ENCODE measurements at regions not wholly inside any gene's neighbourhood (a gene's known extent, or its start where the extent isn't known, plus 50 kb on each side); places are given as distances from the start of the nearest gene placed in this dataset.

DNA sequence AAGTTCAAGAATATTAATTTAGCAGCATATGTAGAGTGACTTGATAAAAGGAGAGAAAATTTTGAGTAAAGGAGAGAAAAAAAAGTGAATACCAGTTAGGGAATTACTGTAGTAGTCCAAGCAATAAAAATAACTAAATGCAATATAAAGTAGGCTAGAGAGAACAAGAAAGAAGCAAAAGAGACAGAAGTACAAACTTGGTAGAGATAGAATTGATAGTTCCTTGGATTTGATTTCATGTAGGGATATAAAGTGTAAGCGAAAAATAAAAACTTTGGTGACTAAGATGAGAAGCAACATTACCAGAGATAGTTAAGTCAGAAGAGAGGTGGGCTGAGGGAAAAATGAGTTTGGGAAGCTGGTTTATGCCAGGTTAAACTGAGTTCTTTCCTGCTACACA, 252.4 kb downstream of the SEC23A start (continued):
- TF ChIP-seq ZNF10 (tag by site-specific recombination; IDR thresholded peaks at IDR 0.05) (no peak), PATZ1 (tag by site-specific recombination; IDR thresholded peaks at IDR 0.05) (no peak)

DNA sequence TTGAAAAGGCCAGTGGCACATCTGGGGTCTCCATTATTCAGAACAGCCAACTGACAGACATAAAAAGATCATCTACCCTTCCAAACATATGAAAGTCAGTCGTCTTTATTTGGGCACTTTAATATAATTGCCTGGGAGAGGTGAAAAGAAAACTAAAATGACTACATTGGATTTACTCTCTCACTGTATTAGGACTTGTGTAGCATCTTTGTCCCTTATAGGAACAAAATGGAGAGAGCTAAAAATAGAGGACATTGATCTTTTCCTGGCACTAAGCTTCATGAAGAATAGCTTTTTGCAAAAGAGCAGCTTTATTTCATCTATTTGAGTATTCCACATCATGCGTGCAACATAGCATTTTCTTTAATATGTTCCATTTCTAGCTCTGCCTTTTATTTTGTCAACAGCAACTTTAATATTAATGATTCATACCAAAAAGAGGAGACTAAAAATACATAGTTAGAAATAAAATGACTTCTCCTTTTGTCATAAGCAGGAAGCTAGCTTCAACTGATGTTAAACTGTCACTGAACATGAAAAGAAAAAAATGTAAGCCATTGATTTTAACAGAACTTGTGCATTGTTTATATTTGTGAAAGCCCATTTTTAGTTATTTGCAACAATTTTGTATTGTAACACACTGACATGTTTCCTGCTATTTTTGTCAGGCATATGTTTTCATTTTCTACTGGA, 254.6 kb downstream of the SEC23A start:
- no peaks in the 10 kb centered on the region for H3K36me3 ChIP-seq (ENCODE audit: control insufficient read depth in 2 of 2, insufficient read depth in 1 of 2, low read length in 2 of 2)
- H3K4me3 ChIP-seq (ENCODE audit: low read depth, low read length): no peak overlapping the region
- TF ChIP-seq ZNF777 (tag by site-specific recombination; IDR thresholded peaks at IDR 0.05; ENCODE audit: borderline replicate concordance) (no peak), AEBP2 (tag by site-specific recombination; IDR thresholded peaks at IDR 0.05; ENCODE audit: borderline replicate concordance) (no peak), ZIC2 (tag by site-specific recombination; IDR thresholded peaks at IDR 0.05) (no peak), ZNF19 (tag by site-specific recombination; IDR thresholded peaks at IDR 0.05; ENCODE audit: low read depth) (no peak), ZNF175 (tag by site-specific recombination; IDR thresholded peaks at IDR 0.05) (no peak), ZBTB11 (tag by site-specific recombination; conservative IDR thresholded peaks at IDR 0.05; ENCODE audit: low read depth) (no peak)
- CTCF ChIA-PET: interaction anchor here (0.7 kb wide), 2 partner anchors 126 to 1646 kb away, joined by 3 read pairs; no protein-coding TSS in a partner anchor
- H3K27ac ChIP-seq (ENCODE audit: extremely low read depth, low read depth, low read length): no peak overlapping the region
- H3K4me1 ChIP-seq (ENCODE audit: control insufficient read depth, insufficient read depth, low read length): no peaks in the 10 kb centered on the region
- POLR2A ChIA-PET: no interaction called here
- no peaks in the 10 kb centered on the region for H3K9me3 ChIP-seq (ENCODE audit: control insufficient read depth, insufficient read depth, low read depth, low read length)

GRCh38 chr14:38847161-38847560, 255.9 kb downstream of the SEC23A start:
- CTCF ChIA-PET: no interaction called here
- no peak for TF ChIP-seq ZNF239 (tag by site-specific recombination; IDR thresholded peaks at IDR 0.05)
- no peak for TF ChIP-seq YY2 (tag by site-specific recombination; IDR thresholded peaks at IDR 0.05)
- TF ChIP-seq, protein P1, sequence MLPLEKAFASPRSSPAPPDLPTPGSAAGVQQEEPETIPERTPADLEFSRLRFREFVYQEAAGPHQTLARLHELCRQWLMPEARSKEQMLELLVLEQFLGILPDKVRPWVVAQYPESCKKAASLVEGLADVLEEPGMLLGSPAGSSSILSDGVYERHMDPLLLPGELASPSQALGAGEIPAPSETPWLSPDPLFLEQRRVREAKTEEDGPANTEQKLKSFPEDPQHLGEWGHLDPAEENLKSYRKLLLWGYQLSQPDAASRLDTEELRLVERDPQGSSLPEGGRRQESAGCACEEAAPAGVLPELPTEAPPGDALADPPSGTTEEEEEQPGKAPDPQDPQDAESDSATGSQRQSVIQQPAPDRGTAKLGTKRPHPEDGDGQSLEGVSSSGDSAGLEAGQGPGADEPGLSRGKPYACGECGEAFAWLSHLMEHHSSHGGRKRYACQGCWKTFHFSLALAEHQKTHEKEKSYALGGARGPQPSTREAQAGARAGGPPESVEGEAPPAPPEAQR (tag by site-specific recombination; IDR thresholded peaks at IDR 0.05): no peak
- TF ChIP-seq ZSCAN5A (tag by site-specific recombination; IDR thresholded peaks at IDR 0.05): no peak
- TF ChIP-seq ZNF626 (tag by site-specific recombination; IDR thresholded peaks at IDR 0.05): no peak
- TF ChIP-seq ZNF121 (tag by site-specific recombination; IDR thresholded peaks at IDR 0.05): no peak
- Histone ChIP-seq H3K36me3 (ENCODE audit: control insufficient read depth in 2 of 2, insufficient read depth in 1 of 2, low read length in 2 of 2) (no peaks in the 10 kb centered on the region), H3K4me1 (ENCODE audit: control insufficient read depth, insufficient read depth, low read length) (no peaks in the 10 kb centered on the region), H3K27ac (ENCODE audit: extremely low read depth, low read depth, low read length) (no peak overlapping the region), H3K9me3 (ENCODE audit: control insufficient read depth, insufficient read depth, low read depth, low read length) (no peaks in the 10 kb centered on the region), H3K4me3 (ENCODE audit: low read depth, low read length) (no peak overlapping the region)
- POLR2A ChIA-PET: no interaction called here

Measured in HEK293 (cell line).